NCI-H1105 (cell line): ENCODE measurements at regions not wholly inside any gene's neighbourhood (a gene's known extent, or its start where the extent isn't known, plus 50 kb on each side); places are given as distances from the start of the nearest gene placed in this dataset.
"Not testable (repeated sequence)": the region's sequence is repeated elsewhere in the genome, so short reads cannot be mapped to it uniquely, and the experiment has no call there.

Experiments
- DNase-seq: peaks from one replicate; lab custom pipeline; 2025; lab: John Stamatoyannopoulos, UW

GRCh38 chr2:16727256-16727655, 61.6 kb upstream of the CYRIA start:
- DNase-seq = no peak

- no peak for DNase-seq
Observed at GRCh38 chr2:16726577-16726976, 60.9 kb upstream of the CYRIA start.

- no peak for DNase-seq
Observed at GRCh38 chr2:16726147-16726546, 60.5 kb upstream of the CYRIA start.

GRCh38 chr2:16725549-16725948, 59.9 kb upstream of the CYRIA start:
- no peak for DNase-seq

- DNase-seq = no peak
Observed at GRCh38 chr2:16722677-16723076, 57.0 kb upstream of the CYRIA start.

GRCh38 chr2:16722126-16722525, 56.5 kb upstream of the CYRIA start:
- no peak for DNase-seq

GRCh38 chr2:16721529-16721928, 55.9 kb upstream of the CYRIA start:
- not testable (repeated sequence) for DNase-seq

- not testable (repeated sequence) for DNase-seq
Observed at GRCh38 chr2:16720737-16721136, 55.1 kb upstream of the CYRIA start.

GRCh38 chr2:16719485-16719808, 53.8 kb upstream of the CYRIA start:
- no peak for DNase-seq

GRCh38 chr2:16718576-16719484, 53.2 kb upstream of the CYRIA start:
- DNase-seq = no peak

GRCh38 chr2:16717477-16717876, 51.8 kb upstream of the CYRIA start:
- DNase-seq = no peak

GRCh38 chr2:16716944-16717343, 51.3 kb upstream of the CYRIA start:
- no peak for DNase-seq

GRCh38 chr2:16716024-16716423, 50.4 kb upstream of the CYRIA start:
- no peak for DNase-seq
